Activated T-helper 2 cell treated with anti-CD3 and anti-CD28 coated beads, Interferon-gamma antibody, Interleukin-2, Interleukin-4, amounts not matched to agents 10 μg/mL and 5 μg/mL and 100 μg/mL, durations not matched to agents 14 hours and 24 hours and 36 hours (primary cell): ENCODE measurements at regions not wholly inside any gene's neighbourhood (a gene's known extent, or its start where the extent isn't known, plus 50 kb on each side); places are given as distances from the start of the nearest gene placed in this dataset.
"Not testable (repeated sequence)": the region's sequence is repeated elsewhere in the genome, so short reads cannot be mapped to it uniquely, and the experiment has no call there.

Experiments
- DNase-seq: peaks from one replicate; pipeline ENCODE4 v3.0.0; 2021; ENCODE audit warnings: low spot score
- H3K27ac Mint-ChIP-seq: one replicate; pipeline ENCODE4 v1.8.0; 2021; ENCODE audit warnings: mixed read lengths
- H3K27me3 Mint-ChIP-seq: one replicate; pipeline ENCODE4 v1.8.0; 2021; ENCODE audit warnings: low read depth, mixed read lengths
- H3K36me3 Mint-ChIP-seq: one replicate; pipeline ENCODE4 v1.8.0; 2021; ENCODE audit warnings: low read depth, mixed read lengths
- H3K4me1 Mint-ChIP-seq: one replicate; pipeline ENCODE4 v1.8.0; 2021; ENCODE audit warnings: low read depth, mixed read lengths
- H3K4me3 Mint-ChIP-seq: one replicate; pipeline ENCODE4 v1.8.0; 2021; ENCODE audit warnings: low read depth, mild to moderate bottlenecking, moderate library complexity, mixed read lengths
- H3K9me3 Mint-ChIP-seq: one replicate; pipeline ENCODE4 v1.8.0; 2021; ENCODE audit warnings: mixed read lengths
- intact Hi-C: fragments of 100-400 bp; cut with micrococcal nuclease; formaldehyde crosslinking; loops from one replicate; pipeline ENCODE4 v1.15.1; 2023

GRCh38 chr5:36792560-36793180, 83.9 kb upstream of the NIPBL start:
- H3K4me1 Mint-ChIP-seq, result no peaks in the 10 kb centered on the region
- no peak for DNase-seq
- H3K27me3 Mint-ChIP-seq, result peaks cover 5% of the 10 kb centered on the region
- no peaks in the 10 kb centered on the region for H3K36me3 Mint-ChIP-seq
- no peak overlapping the region for H3K27ac Mint-ChIP-seq
- intact Hi-C loops, result no loop called here
- no peak overlapping the region for H3K4me3 Mint-ChIP-seq
- no peaks in the 10 kb centered on the region for H3K9me3 Mint-ChIP-seq

- intact Hi-C loops, result no loop called here
- H3K9me3 Mint-ChIP-seq, result no peaks in the 10 kb centered on the region
- H3K27me3 Mint-ChIP-seq, result peaks cover 12% of the 10 kb centered on the region
- H3K27ac Mint-ChIP-seq, result no peak overlapping the region
- no peak overlapping the region for H3K4me3 Mint-ChIP-seq
- DNase-seq, result no peak
- H3K4me1 Mint-ChIP-seq, result no peaks in the 10 kb centered on the region
- no peaks in the 10 kb centered on the region for H3K36me3 Mint-ChIP-seq
Observed at GRCh38 chr5:36795366-36795765, 81.2 kb upstream of the NIPBL start.

GRCh38 chr5:36796155-36796554, 80.4 kb upstream of the NIPBL start:
- Mint-ChIP-seq H3K4me3 (no peak overlapping the region), H3K27me3 (peaks cover 12% of the 10 kb centered on the region), H3K4me1 (no peaks in the 10 kb centered on the region), H3K9me3 (no peaks in the 10 kb centered on the region), H3K27ac (no peak overlapping the region), H3K36me3 (no peaks in the 10 kb centered on the region)
- intact Hi-C loops, result no loop called here
- no peak for DNase-seq

GRCh38 chr5:36801523-36801922, 75.0 kb upstream of the NIPBL start:
- intact Hi-C loops, result no loop called here
- H3K9me3 Mint-ChIP-seq, result no peaks in the 10 kb centered on the region
- no peaks in the 10 kb centered on the region for H3K4me1 Mint-ChIP-seq
- H3K4me3 Mint-ChIP-seq, result no peak overlapping the region
- no peaks in the 10 kb centered on the region for H3K36me3 Mint-ChIP-seq
- DNase-seq, result no peak
- no peak overlapping the region for H3K27ac Mint-ChIP-seq
- peaks cover 15% of the 10 kb centered on the region for H3K27me3 Mint-ChIP-seq

GRCh38 chr5:36802187-36802586, 74.4 kb upstream of the NIPBL start:
- no peak overlapping the region for H3K27ac Mint-ChIP-seq
- H3K36me3 Mint-ChIP-seq, result no peaks in the 10 kb centered on the region
- intact Hi-C loops, result no loop called here
- no peaks in the 10 kb centered on the region for H3K4me1 Mint-ChIP-seq
- DNase-seq, result no peak
- peaks cover 15% of the 10 kb centered on the region for H3K27me3 Mint-ChIP-seq
- H3K9me3 Mint-ChIP-seq, result no peaks in the 10 kb centered on the region
- H3K4me3 Mint-ChIP-seq, result no peak overlapping the region

GRCh38 chr5:36813249-36813648, 63.3 kb upstream of the NIPBL start:
- H3K4me3 Mint-ChIP-seq, DNase-seq, H3K36me3 Mint-ChIP-seq, H3K27ac Mint-ChIP-seq, H3K27me3 Mint-ChIP-seq, H3K9me3 Mint-ChIP-seq, H3K4me1 Mint-ChIP-seq, intact Hi-C loops: not testable (repeated sequence)

- intact Hi-C loops, result no loop called here
- Mint-ChIP-seq H3K4me1 (no peaks in the 10 kb centered on the region), H3K27ac (no peak overlapping the region), H3K9me3 (no peaks in the 10 kb centered on the region), H3K4me3 (no peak overlapping the region), H3K36me3 (no peaks in the 10 kb centered on the region), H3K27me3 (peaks cover 8% of the 10 kb centered on the region)
- no peak for DNase-seq
Observed at GRCh38 chr5:36815871-36816270, 60.7 kb upstream of the NIPBL start.

GRCh38 chr5:36820900-36821299, 55.7 kb upstream of the NIPBL start:
- DNase-seq, result no peak
- no peak overlapping the region for H3K4me3 Mint-ChIP-seq
- H3K9me3 Mint-ChIP-seq, result no peaks in the 10 kb centered on the region
- H3K27me3 Mint-ChIP-seq, result peaks cover 22% of the 10 kb centered on the region
- no peaks in the 10 kb centered on the region for H3K36me3 Mint-ChIP-seq
- intact Hi-C loops, result no loop called here
- no peak overlapping the region for H3K27ac Mint-ChIP-seq
- no peaks in the 10 kb centered on the region for H3K4me1 Mint-ChIP-seq

GRCh38 chr5:36826694-36827093, 49.9 kb upstream of the NIPBL start:
- Mint-ChIP-seq H3K27ac (no peak overlapping the region), H3K4me1 (no peaks in the 10 kb centered on the region), H3K27me3 (peaks cover 20% of the 10 kb centered on the region), H3K4me3 (no peak overlapping the region), H3K9me3 (no peaks in the 10 kb centered on the region), H3K36me3 (no peaks in the 10 kb centered on the region)
- intact Hi-C loops, result no loop called here
- DNase-seq, result no peak
